Activated CD4-positive, alpha-beta T cell treated with anti-CD3 and anti-CD28 coated beads, Interleukin-2, amount 50 U/mL, for 4 hours (primary cell): ENCODE measurements at regions not wholly inside any gene's neighbourhood (a gene's known extent, or its start where the extent isn't known, plus 50 kb on each side); places are given as distances from the start of the nearest gene placed in this dataset.

Experiments used
- DNase-seq, 2 experiments: peaks; one replicate each; pipeline ENCODE4 v3.0.0-alpha.2; 2020

DNA sequence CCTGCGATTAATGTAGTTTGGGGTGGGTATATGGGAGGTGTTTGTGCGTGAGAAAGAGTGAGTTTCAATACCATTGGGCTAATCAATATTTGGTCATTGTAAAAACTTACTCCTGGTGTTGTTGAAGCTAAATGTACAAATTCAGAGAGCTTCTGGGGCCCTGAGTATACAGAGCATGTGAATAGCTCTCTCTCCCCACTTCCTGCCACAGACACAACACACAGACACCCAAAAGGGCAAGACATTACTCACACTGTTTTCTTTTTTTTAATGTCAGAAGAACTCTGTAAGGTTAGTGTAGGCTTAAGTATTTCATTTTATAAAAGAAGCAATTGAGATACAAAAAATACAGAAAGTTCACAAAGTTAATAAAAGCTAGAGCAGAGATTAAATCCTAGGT lies 151.3 kb upstream of the KCNIP4 start:
- DNase-seq, result no peak

DNA sequence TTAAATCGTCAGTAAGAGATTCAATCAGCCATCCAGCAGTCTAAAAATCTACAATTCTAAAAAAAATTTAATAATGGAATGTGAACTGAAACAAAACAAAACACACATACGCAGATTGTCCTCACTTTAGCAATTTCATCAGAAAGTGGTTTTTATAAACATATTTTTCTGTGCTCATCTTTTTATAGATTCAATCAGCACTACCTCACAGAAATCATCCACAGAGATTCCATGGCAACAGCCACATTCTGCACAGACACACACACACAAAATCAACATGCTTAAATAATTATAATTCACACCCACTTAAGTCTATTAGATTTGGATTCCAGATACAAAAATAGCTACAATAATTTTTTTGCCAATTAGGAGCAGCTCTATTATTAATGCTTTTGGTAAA lies 149.0 kb upstream of the KCNIP4 start:
- no peak for DNase-seq

DNA sequence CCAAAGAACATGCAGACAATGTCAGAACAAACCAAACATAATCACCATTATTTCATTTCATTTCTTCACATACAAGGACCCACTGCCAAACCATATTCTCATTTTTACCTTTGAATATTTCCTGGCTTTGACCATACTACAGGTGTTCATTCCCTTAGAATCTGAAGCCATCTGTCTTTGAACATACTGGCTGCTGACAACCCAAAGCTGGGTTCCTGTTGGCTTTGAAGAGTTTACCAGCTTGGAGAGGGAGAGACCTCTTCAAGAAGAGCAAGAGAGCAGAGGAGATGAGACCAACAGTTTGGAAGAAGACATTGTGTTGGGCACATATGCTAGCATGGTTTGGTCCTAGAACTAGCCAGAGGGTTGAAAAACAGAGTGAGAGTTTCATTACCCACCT lies 145.6 kb upstream of the KCNIP4 start:
- no peak for DNase-seq

DNA sequence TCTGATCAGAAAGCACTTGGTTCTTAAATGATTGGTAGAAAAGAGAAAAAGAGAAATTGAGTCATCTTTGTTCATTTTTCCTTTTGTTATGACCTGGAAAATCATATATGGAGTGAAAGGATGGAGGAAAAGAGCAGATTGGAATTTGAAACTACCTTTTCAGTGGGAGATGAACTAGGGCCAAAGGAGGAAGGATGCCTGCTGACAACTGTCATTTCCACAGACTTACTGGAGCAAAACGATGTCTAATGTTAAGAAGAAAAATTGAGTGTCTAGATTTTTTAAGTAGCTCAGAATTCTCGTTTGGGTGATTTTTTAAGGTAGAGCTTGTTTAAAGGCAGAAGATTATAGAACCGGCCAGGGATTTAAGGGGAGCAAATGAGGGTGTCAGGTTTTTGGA lies 144.6 kb upstream of the KCNIP4 start:
- no peak for DNase-seq

DNA sequence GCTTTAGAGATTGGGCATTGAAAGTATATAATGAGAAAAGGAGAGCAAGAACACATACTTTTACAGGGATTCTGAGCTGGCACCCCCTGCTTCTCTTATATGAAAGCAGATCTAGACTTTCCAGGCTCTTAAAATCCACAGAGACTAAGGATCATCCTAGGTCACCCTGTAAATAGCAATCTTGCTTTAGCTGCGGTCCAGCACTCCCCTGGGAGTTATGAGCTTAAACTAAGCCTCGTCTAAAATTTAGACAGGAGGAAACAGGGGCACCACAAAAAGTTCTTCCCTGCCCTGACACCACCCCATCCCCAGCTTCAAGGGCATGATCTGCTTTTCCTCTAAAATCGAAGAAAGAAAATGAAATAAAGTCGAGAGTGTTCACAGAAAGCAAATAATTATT lies 143.3 kb upstream of the KCNIP4 start:
- no peak for DNase-seq

DNA sequence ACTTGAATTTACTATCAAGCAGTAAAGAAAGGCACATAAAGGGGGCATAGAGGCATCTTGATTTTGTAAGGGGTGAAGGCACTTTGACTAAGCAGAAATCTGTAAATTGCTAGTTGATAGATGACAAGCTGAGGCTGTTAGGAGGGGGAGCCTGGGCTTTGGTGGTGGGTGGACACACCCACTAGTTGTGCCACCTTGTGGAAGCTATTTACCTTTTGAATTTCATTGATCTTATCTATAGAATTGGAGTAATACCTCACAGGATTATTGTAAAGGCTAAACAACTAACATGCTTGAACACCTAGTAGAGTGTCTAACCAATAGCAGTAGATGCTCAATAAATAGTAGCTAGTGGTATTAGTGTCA lies 142.8 kb upstream of the KCNIP4 start:
- no peak for DNase-seq

DNA sequence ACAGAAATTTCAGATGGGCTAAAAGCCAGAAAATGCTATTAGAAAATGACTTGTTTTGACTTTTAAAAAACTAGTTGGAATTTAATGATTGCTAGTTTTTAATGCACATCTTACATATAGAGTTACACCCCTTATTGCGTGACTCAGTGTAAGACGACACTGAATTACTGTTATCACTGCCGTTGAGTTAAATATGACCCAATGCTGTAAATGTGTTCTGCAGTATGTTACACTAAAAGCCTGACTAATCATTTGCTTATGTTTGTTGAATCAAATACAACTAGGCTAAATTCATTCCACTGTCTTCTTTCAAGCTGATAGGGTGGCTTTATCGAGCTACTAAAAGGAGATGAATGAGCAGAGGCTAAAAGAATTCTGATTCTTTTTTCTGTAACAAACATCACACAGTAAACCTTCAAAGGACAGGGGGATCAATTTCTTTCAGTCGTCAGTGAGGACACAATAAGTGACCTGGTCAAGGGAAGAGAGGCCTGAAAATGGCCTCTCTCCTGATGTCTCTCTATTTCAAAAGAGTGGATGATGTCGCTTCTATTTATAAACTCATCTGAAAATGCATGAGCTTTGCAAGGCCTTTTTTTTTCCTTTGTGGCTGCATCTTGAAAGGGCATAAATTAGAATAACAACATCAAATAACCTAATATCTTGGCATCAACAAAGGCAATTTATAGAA lies 142.2 kb upstream of the KCNIP4 start:
- no peak for DNase-seq

DNA sequence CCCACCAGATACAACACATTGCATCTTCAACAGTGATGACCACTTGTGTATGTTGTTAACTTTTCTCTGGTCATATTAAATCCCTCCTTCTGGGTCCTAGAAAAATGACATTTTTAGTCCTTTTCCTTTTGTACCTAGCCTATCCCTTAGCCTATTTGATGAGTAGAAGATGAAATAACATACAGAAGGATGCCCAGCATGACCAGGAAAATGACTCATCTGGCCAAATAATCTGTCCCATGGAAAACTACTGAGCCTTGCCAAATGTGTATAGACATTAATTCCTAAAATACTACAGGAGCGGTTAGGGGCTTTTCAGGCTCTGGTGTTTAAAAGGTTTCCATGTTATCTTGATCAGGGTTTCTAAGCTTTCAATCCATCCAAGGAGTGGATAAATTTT lies 129.0 kb upstream of the KCNIP4 start:
- DNase-seq, result no peak

DNA sequence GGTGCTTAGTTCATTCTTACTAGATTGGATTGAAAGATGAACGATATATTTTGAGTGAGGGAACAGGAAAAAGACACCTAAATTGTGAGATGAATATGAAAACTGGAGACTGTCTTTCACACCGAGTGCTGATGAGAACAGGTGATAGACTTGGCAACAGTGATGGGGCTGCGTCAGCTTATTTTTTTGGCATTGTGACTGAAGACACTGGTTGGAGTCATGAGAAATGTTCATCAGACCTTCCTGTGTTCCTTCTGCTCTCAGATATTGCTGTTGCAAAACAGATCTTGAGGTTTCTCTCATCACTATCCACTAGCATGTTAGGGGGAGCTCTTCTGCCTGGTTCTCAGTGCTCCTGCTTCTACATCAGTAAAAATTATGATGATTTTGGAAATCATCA lies 124.2 kb upstream of the KCNIP4 start:
- no peak for DNase-seq

DNA sequence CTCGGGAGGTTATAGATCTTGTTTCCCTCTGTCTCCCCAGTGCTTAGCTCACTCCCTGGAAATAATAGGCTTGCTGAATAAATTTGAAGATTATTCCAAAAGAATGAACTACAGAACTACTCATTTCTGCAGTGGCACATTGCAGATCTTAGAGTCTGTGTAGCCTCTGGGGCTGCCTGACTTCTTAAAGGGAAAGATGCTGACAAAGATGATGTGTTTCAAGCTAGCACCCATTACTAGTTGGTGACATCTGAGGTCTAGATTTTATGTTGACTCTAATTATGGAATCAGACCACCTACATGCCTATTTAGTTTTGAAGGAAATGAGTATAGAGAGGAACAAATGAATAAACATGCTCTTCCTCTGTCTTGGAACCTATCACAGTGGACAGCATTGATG lies 123.7 kb upstream of the KCNIP4 start:
- no peak for DNase-seq

DNA sequence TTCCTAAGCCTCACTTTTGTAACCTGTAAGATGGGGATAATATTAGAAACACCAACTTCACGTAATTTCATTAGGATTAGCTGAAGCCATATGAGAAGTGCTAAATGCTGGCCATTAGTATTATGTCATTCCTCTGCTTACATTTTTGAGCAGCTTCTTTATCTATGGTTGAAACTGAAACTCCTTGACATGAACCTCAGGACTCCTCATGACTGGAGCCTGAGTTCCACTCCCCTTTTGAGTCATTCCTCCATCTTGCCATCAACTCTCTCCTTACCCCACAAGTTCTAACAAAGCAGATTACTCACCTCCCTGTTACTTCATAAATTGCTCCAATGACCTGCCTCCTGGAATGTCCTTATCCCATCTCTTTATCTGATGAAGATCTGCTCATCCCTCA lies 123.2 kb upstream of the KCNIP4 start:
- no peak for DNase-seq

DNA sequence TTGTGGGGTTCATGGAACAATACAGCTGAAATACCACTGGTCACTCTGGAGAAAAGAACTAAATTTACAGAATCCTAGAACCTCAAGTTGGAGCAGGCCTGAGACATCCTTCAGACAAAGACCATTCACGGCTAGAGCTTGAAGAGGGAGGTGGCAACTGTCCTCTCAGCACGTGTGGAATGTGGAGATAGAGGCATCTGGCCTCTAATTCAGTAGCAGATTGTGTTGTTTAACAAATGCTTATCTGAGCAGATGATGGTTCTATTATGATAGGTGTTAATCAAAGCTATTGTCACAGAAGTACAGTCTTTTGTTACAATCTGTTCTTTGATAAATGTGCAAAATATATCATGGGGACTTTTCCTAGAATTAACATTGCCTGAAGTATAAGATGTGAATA lies 121.7 kb upstream of the KCNIP4 start:
- DNase-seq, result no peak

DNA sequence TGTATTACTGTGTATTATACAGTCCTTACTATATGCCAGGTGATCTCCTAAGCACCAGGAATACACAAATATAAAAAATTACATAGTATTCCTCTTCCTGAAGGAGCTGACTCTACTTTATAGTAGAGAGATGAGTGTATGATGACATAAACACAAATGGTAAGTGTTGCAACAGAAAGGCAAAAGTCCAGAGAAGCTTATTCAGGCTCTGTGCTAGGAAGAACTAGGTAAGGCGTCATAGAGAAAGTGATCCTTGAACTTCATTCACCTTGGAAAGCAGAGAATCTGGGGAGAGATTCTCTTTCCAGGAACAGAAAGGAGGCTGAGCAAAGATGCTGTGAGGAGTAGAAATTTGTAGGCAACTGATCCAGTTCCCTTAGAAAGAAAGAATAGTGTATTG lies 115.0 kb upstream of the KCNIP4 start:
- no peak for DNase-seq

DNA sequence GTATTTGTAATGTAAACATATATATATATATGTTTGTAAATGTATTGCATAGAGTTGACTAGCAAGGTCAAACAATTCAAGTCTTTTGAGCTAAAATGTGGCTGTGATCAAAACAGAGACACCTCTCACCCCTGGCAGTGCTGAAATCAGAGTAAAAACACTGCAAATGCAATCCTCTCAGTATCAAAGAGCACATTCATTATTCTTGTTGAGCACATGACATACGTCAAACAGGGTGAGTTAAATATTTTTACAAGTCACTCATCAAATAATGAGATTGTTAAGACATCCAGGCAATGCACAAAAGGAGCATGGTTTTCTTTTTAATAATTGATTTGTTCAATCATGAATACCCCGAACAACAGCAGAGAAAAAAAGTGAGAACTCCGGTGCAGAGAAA lies 114.1 kb upstream of the KCNIP4 start:
- DNase-seq, result no peak

DNA sequence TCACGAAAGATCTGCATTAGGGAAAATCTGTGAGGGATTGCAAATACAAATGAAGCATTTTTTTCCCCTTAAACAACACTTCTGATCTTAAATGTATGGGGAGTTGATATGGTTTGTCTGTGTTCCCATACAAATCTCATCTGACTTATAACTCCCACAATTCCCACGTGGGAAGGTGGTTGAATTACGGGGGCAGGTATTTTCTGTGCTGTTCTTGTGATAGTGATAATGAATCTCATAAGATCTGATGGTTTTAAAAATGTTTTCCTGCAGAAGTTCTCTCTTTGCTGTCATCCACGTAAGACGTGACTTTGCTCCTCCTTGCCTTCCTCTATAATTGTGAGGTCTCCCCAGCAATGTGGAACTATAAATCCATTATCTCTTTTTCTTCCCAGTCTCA lies 107.4 kb upstream of the KCNIP4 start:
- DNase-seq, result no peak

DNA sequence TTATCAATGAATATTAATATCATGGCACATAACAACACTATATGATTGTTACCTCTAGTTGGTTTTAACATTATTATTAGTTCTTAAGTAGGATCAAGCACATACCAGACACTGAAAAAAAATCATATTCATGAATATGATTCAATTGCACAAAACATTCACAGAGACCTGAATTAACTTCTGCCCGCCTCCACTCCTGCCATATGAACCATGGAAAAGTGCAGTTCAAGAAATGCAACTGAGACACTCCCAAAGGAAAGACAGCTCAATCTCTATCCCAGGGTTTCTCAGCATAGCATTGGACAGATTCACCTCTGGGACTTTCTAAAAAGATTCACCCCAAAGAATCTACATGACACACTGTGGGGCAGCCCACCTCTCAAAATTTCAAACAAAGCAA lies 103.5 kb upstream of the KCNIP4 start:
- DNase-seq, result no peak

DNA sequence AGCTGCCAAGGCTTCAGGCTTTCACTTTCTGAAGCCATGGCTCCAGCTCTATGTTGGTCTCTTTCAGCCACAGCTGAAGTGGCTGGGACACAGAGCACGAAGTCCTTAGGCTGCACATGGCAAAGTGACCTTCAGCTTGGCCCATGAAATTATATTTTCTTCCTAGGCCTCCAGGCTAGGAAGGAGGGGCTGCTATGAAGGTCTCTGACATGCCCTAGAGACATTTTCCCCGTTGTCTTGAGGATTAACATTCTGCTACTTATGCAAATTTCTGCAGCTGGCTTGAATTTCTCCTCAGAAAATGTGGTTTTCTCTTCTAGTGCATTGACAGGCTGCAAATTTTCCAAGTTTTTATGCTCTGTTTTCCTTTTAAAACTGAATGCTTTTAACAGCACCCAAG lies 99.8 kb upstream of the KCNIP4 start:
- DNase-seq, result no peak

DNA sequence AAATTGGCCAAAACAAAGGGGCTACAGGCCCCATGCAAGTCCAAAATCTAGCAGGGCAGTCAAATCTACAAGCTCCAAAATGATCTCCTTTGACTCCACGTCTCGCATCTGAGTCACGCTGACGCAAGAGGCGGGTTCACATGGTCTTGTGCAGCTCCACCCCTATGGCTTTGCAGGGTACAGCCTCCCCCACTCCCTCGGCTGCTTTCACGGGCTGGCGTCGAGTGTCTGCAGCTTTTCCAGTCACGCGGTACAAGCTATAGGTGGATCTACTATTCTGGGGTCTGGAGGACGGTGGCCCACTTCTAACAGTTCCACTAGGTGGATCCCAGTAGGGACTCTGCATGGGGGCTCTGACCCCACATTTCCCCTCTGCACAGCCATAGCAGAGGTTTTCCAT lies 99.2 kb upstream of the KCNIP4 start:
- DNase-seq, result no peak

DNA sequence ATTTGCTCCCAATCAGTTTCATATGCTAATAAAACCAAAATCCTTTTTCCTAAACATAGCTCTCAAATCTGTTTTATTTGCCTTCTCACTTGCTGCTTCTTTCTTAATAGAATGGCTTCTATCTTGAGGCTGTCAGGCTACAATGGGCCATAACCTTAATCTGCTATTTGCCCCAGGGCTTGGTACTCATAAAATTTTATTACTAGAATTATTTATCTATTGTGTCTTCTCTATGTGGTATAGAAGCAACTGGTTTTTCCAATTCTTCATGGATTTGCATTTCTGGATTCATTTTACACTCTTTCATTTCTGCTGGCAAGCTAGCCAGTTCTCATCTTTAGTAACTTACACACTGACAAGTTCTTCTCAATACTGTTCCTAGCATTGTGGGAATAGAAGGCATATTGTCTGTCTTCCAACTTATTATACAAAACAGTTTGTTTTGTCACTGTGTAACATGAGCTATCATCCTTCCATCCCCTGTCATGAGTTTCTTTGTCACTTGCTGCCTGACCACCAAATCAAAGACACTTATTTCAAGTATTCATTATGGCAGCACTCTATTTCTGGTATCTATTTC lies 96.6 kb upstream of the KCNIP4 start:
- DNase-seq, result no peak

DNA sequence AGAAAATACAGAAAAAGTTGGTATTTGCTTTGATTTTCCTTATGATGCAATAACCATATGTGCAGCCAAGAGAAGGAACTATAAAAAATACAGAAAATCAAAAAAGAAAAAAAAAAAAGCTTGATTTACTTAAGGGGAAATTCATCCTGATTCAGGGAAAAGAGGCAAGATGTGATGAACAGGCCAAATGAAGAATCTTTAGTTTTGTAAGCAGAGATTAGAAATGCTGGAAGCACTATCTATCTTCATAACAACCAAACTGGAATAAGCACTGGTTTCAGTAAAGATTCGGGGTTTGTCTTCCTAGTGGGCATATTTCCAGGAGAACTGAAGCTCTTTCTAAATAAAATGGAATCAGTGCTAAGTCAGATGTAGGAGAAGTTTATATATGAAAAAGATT lies 82.9 kb upstream of the KCNIP4 start:
- DNase-seq, result no peak

DNA sequence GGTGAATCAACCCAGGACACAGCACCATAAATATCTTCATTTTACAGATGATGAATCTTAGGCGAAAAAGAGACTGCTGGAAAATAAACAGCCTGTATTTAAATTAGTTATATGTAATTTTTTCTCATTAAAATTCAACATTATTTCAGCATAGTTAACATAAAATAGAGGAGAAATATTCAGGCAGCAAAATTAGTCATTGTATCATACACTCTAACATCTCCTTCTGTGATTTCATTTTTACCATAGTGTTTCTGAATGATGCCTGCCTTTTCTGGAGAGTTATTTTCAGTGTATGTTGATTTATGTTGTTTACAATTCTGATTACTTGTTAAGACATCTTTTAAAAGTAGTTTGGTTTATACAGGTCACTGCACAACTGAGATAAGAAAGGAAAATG lies 82.3 kb upstream of the KCNIP4 start:
- DNase-seq, result no peak

DNA sequence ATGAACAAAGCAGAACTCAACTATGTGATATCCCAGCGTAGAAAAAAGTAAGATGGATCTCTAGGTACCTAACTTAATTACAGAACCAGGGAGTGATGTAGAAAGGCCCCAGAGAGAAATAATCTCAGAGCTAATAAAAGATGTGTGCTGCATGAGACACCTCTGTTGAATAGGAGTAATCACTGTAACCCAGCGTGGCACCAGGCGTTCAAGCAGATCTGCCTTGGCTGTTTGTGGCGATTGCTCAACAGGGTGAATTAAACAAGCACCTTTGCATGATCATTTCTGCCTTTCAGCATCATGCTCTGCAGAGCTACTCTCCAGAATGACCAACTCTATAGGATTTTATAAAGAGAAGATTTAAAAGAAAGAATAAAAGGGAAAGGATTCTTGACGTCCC lies 81.7 kb upstream of the KCNIP4 start:
- DNase-seq, result no peak

DNA sequence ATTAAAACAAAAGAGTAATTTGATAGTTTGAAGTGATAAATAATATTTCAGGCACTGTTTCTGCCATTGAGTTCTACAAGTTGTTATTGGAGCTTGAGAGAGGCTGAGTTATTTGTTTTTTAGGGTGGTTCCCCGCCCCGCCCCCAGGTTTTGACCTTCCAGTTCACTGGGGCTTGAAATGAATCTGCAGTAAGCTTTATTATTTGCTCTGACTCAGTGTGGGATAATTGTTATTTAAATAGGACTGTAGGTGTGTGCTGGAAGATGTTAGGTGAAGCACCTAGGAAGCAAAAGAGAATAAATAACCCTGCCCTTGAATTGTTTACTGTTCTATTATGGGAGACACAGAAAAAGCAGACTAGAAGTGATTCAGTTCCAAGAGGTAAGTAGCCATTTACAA lies 81.2 kb upstream of the KCNIP4 start:
- no peak for DNase-seq

DNA sequence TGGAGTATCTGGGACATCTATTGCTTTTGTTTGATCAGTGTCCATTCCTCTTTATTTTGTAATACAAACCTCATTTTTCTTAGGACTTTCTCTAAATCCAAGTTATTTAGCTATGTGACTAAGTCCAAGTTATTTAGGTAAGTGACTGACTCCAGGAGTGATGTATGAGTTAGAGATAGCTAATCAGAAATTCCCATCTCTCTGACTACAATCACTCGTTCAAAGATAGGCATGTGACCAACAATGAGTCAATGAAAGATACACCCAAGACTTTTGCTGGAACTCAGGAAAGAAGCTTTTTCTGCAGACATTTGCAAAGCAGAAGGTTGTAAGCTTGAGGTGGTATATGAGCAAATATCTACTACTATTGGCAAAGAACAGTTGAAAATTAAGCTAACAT lies 72.5 kb upstream of the KCNIP4 start:
- DNase-seq, result no peak

DNA sequence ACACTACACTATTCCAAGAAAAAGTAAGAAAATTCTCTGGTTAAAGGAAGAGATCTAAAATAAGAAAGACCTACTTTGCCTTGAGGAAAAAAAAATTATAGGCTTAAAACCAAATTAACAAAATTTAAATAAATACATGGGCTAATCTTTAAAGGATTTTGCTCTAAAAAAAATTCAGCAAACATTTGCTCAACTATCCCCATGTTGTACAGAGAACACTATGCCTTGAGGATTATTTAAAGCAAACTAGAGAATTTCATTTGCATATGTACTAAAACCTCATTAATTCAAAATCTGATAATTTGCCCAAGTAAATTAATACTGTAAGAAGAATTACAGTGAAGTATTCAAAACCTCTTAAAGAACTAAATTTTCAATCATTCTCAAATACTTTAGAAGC lies 71.6 kb upstream of the KCNIP4 start:
- no peak for DNase-seq

DNA sequence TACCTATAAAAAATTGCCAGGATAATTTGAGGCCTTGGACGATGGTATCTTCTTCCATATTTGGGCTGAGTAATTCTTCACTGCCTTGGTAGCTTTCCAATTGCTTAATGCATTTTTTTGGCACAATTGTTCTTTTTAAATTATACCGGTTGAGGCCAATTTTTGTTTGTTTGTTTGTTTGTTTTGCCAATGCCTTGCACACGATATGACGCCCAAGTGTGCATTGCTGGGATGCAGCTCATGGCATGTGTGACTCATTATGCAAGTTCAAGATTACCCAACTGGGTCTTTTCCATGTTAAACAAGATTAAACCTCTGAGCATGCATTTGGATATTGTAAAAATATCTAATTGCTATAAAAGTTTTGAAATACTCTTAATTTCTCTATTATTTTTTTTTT lies 71.1 kb upstream of the KCNIP4 start:
- DNase-seq, result no peak
